GM11168 (cell line): ENCODE measurements at regions not wholly inside any gene's neighbourhood (a gene's known extent, or its start where the extent isn't known, plus 50 kb on each side); places are given as distances from the start of the nearest gene placed in this dataset.

Experiments
- in situ Hi-C: fragments of 300-500 bp; cut with MboI; formaldehyde crosslinking; loops from one replicate; pipeline ENCODE4 v1.12.0; 2022; ENCODE audit warnings: low sequenced_read_pairs; ENCODE audit not compliant: unreplicated experiment

DNA sequence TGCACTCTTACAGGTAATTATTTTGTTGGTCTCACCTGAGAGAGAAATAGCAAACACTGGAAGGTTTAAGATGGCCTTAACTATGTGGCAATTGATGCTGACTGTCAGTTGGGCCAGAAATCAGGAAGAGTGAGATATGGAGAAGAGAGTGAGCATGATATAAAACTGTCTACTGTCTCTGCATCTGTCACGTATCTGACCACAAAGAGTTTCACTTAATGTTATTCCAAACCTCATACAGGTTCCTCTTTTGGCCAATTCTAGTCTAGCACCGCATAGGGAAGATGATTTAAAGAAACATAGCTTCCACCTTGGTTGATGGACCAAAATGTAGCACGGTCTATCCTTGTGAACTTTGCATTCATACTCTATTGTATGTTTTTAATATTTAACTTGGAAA lies 381.0 kb upstream of the BOD1L1 start:
- in situ Hi-C loops, result no loop called here

DNA sequence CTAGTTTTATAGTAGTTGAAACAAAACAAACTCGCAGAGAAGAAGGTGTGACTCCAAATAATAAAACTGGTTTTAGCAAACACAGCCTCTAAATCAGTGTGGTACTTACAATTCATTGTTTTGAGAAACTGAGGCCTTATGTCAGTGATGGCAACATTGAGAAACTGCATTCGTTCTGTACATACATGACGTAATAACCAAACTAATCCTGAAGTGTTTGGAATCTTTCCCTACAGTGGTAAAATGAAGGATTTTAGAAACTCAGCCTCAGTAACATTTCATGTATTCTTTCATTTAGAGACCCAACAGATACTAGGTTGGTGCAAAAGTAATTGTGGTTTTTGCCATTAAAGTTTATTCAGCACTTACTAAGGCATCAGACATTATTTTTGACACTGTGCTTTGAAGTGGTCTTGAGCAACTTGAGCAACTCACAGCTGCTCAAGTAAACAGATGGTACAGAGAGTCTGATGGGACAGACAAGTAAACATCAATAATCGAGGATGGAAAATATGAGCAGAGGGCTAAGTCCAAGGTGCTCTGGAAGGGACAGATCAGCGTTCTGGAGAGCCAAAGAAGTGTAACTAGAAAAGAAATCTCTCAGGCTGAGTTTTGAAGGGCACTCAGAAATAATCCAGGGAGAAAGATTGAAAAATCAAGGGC lies 390.8 kb upstream of the BOD1L1 start:
- in situ Hi-C loops, result no loop called here

DNA sequence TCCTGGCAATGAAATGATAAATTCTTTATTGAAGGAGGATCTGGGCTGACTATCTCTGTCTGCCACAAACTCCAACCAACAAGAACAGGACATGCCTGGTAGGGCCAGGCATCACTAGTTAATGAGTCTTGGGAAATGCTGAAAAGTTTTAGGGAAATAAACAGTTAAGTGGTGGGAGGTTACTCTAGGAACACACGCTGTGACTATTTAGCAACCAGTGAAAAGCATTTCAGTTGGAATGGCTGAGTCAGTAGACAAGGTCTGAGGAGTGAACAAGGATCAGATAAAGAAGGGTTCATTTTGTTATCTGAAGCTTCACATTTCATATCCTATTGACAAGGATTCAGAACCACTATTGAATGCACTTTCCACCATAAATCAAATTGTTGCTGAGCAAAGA lies 394.9 kb upstream of the BOD1L1 start:
- in situ Hi-C loops, result no loop called here

DNA sequence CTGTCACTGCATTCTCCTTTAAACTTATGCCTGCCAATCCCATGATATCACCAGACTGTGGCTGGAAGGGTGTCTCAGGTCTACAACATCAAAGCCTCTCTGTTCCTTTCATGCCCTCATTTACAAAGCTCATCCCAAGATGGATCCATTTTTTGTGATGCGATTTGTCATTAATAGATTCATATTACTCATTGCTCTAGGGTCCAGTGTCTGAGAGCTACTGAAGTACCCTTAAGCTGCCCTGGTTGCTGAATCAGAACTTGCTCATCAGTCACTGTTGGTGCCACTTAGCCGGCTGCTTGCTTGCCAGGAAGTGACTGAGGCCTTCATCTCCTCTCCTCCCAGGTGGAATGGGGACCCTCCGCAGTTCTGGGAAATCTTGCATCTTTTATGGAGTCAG lies 395.5 kb upstream of the BOD1L1 start:
- in situ Hi-C loops, result no loop called here

DNA sequence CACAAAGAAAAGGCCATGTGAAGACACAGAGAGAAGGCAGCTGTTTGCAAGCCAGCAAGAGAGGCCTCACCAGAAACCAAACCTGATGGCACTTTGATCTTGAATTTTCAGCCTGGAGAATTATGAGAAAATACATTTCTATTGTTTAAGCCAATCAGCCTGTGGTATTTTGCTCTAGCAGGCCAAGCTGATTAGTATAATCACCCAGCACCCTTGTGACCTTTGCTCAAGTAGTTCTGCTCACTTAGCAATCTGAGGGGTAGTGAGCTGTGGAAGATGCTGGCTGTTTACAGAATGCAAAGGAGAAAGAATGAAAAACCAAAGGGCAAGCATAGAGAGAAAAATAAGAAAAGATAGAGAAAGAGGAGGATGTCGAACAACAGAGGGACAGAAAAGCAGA lies 396.4 kb upstream of the BOD1L1 start:
- in situ Hi-C loops, result no loop called here

DNA sequence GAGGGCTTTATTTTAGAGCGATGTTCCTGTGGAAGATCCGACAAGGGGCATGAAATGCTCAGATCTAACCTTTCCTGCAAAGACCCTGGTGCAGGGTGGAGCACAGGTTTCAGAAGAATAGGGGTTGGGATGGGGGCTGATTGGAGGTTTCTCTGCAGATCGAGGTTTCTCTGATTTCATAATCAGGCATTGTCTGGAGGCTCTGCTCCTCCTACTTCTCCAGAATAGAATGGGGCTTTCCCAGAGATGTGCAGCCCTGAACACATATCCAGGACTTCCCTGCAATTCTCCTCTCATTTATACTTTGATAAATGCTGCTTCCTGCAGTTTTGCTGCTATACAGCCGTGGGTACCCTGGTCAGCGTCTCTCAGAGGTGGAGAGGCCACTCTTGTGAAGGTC lies 397.6 kb upstream of the BOD1L1 start:
- in situ Hi-C loops, result no loop called here

DNA sequence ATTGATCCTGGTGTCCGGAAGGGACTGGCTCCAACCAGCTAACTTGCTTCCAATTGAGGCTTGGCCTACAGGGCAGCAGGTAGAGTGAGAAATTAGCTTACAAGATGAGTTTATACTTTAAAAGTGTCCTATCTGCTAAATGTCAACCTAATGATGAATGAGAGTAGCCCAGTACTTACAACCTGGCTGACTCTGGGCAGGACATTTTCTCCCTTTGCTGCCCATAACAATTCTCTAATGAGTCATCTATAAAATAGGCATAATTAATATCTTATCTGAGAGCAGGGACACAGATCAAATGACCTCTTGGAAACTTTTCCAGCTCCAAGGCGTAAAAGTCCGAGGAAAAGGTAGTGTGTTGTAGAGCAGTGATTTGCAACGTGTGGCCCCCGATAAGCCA lies 398.4 kb upstream of the BOD1L1 start:
- in situ Hi-C loops, result no loop called here

DNA sequence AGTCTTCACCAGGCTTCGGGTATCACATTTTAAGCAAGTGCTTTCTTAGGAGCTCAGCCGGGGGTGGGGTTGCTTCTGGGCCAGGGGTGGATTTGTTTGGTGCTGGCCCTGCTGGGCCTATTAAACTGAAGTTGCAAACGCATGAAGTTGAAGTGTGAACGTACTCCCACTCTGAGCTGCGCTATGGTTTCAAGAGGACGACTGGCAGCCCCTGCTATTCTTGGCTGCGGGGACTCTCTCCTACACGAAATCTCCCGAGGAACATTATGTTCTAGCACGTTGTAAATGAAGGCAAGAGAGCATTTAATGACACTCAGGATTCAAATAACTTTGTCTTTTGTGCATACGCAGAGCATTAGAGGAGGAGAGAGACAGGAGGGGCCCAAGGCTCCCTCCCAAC lies 401.3 kb upstream of the BOD1L1 start:
- in situ Hi-C loops, result no loop called here

DNA sequence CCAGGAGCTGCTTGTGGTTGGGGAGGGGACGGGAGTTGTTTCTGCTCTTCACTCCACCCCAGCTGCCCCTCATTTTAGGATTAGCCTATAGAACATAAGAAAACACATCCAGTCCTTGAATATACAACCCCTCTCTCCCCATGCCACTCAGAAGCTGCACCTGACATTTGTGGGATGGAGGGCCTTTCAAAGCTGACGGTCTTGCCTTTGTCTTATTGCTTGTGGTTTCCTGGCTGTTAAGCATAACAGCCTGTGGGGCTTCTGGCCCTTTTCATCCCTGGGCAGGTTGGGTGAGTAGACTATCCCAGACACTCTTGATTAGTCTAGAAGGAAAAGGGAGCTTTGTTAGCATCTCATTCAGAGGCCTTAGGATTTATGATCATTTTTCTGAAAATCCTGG lies 407.6 kb upstream of the BOD1L1 start:
- in situ Hi-C loops, result no loop called here

DNA sequence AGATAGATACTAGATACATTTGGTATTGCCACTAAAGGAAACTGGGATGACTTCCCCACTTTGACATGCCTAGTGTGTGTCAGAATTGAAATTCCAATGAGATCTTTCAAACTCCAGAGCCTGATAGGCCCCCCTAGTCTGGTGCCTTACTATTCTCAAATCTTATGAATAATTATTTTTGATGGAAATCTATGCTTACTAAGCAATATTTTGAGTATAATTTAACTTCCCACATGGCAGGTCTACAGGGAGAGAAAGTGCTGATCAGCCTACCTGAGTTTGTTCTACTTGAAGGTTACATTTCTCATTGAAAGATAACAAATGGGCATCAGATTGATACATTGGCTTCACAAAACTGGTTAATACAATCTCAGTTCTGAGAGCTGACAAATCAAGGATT lies 415.7 kb upstream of the BOD1L1 start:
- in situ Hi-C loops, result no loop called here

DNA sequence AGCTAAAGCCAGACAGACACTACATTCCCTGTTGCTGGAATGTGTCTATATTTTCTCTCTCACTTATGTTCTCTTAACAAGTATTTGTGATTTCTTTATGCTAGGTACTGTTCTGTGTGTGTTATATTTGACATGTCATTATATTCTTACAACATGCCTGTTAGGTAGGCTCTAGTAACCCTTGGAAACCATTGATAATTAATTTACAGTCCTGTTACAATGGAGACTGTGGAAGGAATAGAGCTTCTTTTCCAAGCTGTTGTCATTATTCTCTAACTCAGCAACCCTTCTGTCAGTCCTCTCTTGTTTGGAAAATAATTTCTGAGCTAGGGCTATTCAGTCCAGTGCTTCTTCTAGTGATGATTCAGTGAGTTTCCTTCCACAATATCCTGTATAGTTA lies 419.1 kb upstream of the BOD1L1 start:
- in situ Hi-C loops, result no loop called here

DNA sequence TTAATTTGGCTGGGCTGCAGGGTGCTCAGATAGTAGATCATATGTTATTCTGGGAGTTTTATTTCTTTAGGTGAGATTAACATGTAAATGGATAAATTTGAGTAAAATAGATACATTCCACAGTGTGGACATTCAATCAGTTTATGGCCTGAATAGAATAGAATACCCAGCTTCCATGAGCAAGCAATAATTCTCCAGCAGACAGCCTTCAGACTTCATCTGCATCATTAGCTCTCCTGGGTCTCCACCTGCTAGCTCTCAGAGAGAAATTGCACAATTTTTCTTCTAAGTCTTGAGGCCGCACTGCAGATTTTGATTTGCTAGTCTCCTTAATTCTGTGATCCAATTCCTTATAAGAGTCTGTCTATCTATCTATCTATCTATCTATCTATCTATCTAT lies 420.3 kb upstream of the BOD1L1 start:
- in situ Hi-C loops, result no loop called here

DNA sequence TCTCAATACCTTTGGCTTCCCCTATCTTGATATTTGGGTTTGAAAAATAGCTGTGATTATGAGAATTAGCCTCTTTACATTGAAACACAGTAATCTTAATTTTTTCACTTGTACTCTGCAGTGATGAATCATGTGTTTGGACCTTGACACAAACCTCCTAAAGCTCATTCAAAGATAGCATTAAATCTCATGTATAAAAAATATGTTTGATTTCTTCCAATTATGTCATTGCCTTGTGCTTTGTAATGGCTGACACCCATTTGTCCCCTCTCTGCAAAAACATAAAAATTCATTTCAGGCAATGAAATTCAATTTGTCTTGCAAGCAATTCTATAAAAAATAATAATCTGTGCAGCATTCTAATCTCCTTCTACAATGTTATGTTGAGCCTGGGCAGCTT lies 422.4 kb upstream of the BOD1L1 start:
- in situ Hi-C loops, result no loop called here

DNA sequence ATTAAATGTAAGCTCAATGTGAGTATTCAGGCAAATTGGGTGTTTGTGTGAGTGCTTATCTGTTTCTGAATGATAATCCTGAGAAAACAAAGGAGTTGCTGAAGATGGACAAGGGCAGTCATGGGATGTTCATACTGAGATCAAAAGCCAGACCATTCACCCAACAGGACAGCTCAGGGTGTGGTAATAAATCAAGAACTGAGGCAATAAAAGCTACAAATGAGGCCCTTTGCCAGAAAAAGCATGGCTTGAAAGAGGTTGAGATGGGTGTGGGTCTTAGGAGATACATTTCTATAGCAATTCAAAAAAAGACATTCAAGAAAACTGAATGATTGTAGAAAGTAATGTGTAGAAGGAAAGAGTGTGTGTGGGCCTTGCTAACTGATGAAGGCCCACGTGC lies 425.8 kb upstream of the BOD1L1 start:
- in situ Hi-C loops, result no loop called here

DNA sequence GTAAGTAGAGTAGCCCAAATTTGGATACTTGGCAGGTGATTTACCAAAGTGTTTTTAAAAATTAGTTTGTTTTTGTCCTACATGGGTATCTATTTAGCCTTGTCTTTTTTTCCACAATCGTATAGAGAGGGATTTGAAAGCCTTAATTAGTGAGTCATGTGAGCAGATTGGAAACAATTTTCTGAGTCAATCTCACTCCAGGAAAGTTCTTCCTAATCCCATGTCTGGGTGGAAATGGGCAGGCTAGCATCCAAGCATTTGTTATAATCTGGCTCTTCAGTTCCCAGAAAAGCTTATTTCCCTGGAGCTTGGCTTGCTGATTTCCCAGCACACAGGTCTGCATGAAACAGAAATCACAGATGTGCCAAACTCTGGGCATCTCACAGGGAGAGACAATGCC lies 426.9 kb upstream of the BOD1L1 start:
- in situ Hi-C loops, result no loop called here

DNA sequence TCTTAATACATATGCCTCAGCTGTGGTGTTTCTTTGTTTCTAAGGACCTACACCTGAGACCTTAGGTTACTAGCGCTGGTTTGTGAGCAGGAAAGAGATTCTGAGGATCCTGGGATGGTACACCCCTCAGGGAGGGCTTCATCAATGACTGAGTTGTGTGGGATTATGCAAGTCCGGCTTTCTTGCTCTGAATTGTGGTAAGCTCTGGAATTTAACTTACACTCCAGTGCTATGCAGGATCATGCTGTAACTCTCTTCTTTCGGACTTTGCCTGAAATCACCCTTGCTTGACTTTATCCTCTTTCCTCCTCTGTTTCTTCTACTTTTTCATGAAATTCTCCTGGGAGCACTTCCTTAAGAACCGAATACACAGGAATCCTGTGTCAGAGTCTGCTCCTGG lies 431.5 kb upstream of the BOD1L1 start:
- in situ Hi-C loops, result no loop called here

DNA sequence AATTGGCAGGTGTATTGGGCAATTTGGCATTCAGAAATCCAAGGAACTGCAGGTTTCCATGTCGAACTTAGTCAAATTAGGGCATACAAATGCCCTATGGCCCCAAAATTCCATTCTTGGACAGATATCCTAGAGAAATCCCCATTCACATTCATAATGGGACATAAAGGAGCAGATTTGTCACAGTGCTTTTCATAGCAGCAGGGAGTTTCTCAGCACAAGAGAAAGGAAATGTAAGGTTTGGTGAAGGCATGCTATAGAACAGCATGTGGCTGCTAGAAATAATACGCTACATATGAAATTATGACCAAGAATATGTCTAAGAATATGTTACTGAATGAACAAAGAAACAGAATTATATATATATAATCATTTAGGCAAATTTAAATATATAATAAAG lies 437.5 kb upstream of the BOD1L1 start:
- in situ Hi-C loops, result no loop called here

DNA sequence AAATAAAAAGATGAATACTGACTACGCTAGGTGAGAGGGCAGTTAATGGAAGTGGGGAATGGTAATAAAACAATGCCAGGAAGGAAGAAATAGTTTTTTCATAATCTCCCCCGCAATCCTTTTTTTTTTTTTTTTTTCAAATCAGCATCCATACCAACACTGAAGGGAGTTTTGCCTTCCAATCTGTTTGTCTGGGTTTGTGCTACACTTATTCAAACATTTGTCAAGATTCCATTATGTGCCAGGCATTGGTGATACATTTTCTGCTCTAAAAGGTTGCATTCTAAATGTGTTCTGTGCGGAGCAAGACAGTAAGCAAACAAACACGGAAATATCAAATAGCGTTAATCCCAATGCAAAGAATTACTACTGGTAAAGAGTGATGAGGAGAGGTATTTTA lies 437.9 kb upstream of the BOD1L1 start:
- in situ Hi-C loops, result no loop called here

DNA sequence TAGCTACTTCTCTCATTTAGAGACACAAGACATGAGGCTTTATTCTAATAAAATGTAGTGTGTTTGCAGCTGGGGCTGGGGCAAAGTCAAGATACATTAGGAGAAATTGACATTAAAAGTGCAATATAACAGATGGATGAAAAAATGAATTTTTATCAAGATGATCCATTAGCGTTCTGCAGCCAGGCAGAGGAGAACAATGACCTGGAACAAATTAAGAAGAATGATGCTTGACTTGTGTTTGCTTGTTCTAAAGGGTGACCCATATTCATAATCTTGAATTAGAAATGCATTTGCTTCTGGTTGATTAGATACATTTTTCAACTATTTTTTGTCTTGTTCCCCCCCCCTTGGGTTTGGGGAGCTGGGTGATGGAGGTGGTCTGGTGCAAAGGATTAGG lies 439.5 kb upstream of the BOD1L1 start:
- in situ Hi-C loops, result no loop called here

DNA sequence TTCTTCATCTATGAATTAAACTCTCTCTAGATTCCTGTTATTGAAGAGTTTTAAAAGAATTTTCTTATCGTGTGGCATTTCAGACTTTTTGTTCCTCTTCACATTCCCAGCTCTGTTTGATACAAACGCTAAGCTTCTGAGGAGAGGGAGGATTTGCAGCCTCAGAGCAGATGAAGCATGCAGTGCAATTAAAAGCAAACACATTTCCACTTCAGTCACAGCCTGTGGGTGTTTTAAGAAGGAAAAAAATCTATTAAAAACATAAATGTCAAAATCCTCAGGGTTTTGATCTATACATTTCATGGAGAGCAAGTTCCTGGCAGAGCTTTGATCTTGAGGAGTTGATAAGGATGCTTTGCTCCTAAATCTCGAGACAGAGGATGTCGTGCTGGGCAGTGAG lies 442.4 kb upstream of the BOD1L1 start:
- in situ Hi-C loops, result no loop called here

DNA sequence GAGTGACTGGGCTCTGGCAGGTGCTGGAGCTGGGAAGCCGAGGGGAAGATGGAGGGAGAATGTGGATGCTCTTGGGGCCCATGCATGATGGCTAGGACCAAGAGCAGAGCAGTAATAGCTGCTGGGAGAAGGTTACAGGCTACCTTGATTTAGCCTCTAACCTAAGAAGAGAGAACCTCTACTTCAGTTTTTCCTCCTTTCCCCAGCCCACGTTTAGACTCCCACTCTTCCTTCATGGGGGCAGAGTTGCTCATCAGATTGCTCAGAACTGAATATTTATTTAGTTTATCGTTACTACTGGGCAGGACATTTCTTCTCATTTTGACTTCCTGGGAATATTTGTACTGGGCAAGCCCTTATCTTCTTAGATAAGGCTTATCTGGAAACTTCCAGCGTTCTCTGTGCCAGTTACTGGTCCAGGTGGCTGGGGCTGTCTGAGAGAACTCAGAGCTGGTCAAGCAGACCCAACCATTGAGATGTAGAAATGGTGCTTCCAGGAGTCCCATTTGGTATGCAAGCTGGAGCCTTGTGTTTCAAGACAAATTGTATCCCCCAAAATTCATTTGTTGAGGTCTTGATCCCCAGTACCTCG lies 442.9 kb upstream of the BOD1L1 start:
- in situ Hi-C loops, result no loop called here

DNA sequence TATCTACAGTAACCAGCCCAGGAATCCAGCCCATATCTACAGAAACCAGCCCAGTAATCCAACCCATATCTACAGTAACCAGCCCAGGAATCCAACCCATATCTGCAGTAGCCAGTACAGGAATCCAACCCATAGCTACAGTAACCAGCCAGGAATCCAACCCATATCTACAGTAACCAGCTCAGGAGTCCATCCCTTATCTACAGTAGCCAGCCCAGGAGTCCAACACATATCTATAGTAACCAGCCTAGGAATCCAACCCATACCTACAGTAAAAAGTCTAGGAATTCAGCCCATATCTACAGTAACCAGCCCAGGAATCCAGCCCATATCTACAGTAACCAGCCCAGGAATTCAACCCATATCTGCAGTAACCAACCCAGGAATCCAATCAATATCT lies 445.0 kb upstream of the BOD1L1 start:
- in situ Hi-C loops, result no loop called here

DNA sequence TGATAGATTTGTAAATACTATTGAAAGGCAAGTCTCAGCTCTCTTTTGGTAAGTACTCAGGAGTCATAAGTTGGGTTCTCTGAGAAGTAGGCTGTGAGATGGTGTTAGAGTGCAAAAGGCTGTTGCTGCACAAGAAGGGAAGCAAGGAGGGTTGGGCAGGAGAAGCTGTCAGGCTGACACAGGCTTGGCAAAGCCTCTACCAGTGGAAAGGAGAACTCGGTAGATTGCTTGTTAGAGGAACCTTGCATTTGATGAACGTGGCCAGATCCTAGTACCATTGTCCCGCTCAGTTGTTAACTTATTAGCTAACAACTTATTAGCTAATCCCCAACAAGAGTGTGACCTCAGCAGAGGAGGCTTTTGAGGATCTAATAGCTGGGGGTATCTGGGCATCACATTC lies 449.3 kb upstream of the BOD1L1 start:
- in situ Hi-C loops, result no loop called here
